ENCODE measurements at regions not wholly inside any gene's neighbourhood (a gene's known extent, or its start where the extent isn't known, plus 50 kb on each side); places are given as distances from the start of the nearest gene placed in this dataset.

DNA sequence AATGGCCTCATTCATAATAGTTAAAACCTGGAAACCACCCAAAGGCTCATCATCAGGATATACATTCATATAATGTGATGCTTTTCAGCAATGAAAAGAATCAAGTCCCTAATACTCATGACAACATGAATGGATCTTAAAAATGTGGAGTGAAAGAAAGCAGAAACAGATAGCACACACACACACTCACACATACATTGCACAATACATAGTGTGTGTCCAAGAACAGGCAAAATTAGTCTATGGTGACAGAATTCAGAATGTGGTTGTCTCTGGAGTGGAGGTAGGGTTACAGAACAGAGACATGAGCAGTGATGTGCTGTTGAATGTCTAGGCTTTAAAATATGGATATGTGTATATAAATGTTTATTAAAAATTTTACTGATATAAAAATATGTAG lies 419.9 kb upstream of the PCDH15 start:
- TF ChIP-seq, protein P1, sequence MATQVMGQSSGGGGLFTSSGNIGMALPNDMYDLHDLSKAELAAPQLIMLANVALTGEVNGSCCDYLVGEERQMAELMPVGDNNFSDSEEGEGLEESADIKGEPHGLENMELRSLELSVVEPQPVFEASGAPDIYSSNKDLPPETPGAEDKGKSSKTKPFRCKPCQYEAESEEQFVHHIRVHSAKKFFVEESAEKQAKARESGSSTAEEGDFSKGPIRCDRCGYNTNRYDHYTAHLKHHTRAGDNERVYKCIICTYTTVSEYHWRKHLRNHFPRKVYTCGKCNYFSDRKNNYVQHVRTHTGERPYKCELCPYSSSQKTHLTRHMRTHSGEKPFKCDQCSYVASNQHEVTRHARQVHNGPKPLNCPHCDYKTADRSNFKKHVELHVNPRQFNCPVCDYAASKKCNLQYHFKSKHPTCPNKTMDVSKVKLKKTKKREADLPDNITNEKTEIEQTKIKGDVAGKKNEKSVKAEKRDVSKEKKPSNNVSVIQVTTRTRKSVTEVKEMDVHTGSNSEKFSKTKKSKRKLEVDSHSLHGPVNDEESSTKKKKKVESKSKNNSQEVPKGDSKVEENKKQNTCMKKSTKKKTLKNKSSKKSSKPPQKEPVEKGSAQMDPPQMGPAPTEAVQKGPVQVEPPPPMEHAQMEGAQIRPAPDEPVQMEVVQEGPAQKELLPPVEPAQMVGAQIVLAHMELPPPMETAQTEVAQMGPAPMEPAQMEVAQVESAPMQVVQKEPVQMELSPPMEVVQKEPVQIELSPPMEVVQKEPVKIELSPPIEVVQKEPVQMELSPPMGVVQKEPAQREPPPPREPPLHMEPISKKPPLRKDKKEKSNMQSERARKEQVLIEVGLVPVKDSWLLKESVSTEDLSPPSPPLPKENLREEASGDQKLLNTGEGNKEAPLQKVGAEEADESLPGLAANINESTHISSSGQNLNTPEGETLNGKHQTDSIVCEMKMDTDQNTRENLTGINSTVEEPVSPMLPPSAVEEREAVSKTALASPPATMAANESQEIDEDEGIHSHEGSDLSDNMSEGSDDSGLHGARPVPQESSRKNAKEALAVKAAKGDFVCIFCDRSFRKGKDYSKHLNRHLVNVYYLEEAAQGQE (IDR thresholded peaks at IDR 0.05; ENCODE audit: insufficient read depth in 1 of 2, low read depth in 2 of 2, low read length in 2 of 2) = no peak
- TF ChIP-seq TAF1 (IDR thresholded peaks at IDR 0.05; ENCODE audit: borderline replicate concordance, insufficient read depth, low read length) (no peak), FOXP2 (optimal IDR thresholded peaks at IDR 0.05; ENCODE audit: borderline replicate concordance, extremely low read depth, extremely low read length, insufficient read depth) (no peak), SIN3A (IDR thresholded peaks at IDR 0.05; ENCODE audit: borderline replicate concordance, insufficient read depth, low read length) (no peak), POLR2AphosphoS5 (IDR thresholded peaks at IDR 0.05; ENCODE audit: low read depth, low read length) (no peak)

- TF ChIP-seq POLR2AphosphoS5 (IDR thresholded peaks at IDR 0.05; ENCODE audit: low read depth, low read length) (no peak), SIN3A (IDR thresholded peaks at IDR 0.05; ENCODE audit: borderline replicate concordance, insufficient read depth, low read length) (no peak)
- TF ChIP-seq, protein P1 (IDR thresholded peaks at IDR 0.05; ENCODE audit: insufficient read depth in 1 of 2, low read depth in 2 of 2, low read length in 2 of 2) = no peak
Observed at GRCh38 chr10:55215699-55216098, 414.7 kb upstream of the PCDH15 start.

GRCh38 chr10:55214608-55215007 lies 413.6 kb upstream of the PCDH15 start:
- TF ChIP-seq, protein P1 (IDR thresholded peaks at IDR 0.05; ENCODE audit: insufficient read depth in 1 of 2, low read depth in 2 of 2, low read length in 2 of 2) = no peak
- no peak for TF ChIP-seq POLR2AphosphoS5 (IDR thresholded peaks at IDR 0.05; ENCODE audit: low read depth, low read length)

DNA sequence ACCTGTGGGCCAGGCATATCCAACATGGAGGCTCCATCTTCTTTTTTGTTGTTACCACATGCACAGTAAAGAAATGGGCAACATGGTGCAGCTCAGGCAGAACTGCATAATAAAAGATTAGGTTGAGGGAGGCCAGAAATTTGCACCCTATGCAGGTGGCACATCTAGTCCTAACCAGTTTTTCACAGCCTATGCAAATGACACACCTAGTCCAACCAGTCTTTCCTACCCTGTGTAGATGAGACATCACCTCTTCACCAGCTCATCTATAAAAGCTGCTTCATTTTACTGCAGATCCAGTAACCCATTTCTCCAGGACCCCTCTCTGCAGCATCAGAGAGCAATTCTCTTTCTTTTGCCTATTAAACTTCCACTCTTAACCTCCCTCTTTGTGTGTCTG lies 411.0 kb upstream of the PCDH15 start:
- TF ChIP-seq, protein P1 (IDR thresholded peaks at IDR 0.05; ENCODE audit: insufficient read depth in 1 of 2, low read depth in 2 of 2, low read length in 2 of 2) = no peak
- TF ChIP-seq FOXP2 (optimal IDR thresholded peaks at IDR 0.05; ENCODE audit: borderline replicate concordance, extremely low read depth, extremely low read length, insufficient read depth) (no peak), POLR2AphosphoS5 (IDR thresholded peaks at IDR 0.05; ENCODE audit: low read depth, low read length) (no peak), SIN3A (IDR thresholded peaks at IDR 0.05; ENCODE audit: borderline replicate concordance, insufficient read depth, low read length) (no peak), TAF1 (IDR thresholded peaks at IDR 0.05; ENCODE audit: borderline replicate concordance, insufficient read depth, low read length) (no peak)

GRCh38 chr10:55203874-55204273 lies 402.8 kb upstream of the PCDH15 start:
- TF ChIP-seq SIN3A (IDR thresholded peaks at IDR 0.05; ENCODE audit: borderline replicate concordance, insufficient read depth, low read length) (no peak), POLR2AphosphoS5 (IDR thresholded peaks at IDR 0.05; ENCODE audit: low read depth, low read length) (no peak), FOXP2 (optimal IDR thresholded peaks at IDR 0.05; ENCODE audit: borderline replicate concordance, extremely low read depth, extremely low read length, insufficient read depth) (no peak), TAF1 (IDR thresholded peaks at IDR 0.05; ENCODE audit: borderline replicate concordance, insufficient read depth, low read length) (no peak)
- TF ChIP-seq, protein P1 (IDR thresholded peaks at IDR 0.05; ENCODE audit: insufficient read depth in 1 of 2, low read depth in 2 of 2, low read length in 2 of 2) = no peak
